ENCODE measurements at regions not wholly inside any gene's neighbourhood (a gene's known extent, or its start where the extent isn't known, plus 50 kb on each side); places are given as distances from the start of the nearest gene placed in this dataset.

DNA sequence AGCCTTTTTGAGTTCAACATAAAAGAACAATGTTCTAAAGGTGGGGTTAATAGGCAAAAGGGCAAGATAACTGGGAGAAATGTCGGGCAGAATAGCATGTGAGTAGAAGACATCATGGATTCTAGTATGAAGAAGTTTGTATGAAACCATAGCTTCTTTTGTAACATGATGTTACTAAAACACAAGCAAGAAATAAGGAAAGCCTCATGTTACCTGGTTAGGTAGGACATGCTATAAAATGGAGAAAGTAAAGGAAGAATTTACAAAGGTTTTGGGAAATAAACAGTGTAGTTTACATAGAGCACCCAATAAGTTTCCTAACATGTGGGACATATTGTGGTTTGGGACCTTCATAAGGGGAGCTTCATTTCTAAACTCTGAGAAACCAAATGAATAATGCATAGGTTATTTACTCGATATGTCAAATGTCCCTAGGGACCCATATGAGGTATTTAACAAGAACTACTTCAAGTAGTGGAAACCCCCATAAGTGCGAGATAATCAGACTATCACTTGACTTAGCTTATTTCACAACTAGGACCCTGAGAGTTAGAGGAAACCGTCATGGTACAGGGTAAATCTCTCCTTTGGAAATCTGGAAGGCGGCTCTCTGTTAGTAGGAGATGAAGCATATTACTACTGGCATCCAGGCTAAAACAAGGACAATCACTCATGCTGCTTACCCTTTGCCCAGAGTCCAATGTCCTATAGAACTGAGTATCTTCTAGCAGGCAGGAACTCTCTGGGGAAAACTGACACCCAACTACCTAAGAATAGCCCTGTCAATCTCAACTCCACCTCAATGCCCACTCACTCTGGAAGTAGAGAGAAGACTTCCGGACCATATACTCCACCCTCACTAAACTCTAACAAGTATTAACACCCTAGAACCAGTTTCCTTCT, 57.5 kb downstream of the ILRUN start:
- TF ChIP-seq, protein P1, sequence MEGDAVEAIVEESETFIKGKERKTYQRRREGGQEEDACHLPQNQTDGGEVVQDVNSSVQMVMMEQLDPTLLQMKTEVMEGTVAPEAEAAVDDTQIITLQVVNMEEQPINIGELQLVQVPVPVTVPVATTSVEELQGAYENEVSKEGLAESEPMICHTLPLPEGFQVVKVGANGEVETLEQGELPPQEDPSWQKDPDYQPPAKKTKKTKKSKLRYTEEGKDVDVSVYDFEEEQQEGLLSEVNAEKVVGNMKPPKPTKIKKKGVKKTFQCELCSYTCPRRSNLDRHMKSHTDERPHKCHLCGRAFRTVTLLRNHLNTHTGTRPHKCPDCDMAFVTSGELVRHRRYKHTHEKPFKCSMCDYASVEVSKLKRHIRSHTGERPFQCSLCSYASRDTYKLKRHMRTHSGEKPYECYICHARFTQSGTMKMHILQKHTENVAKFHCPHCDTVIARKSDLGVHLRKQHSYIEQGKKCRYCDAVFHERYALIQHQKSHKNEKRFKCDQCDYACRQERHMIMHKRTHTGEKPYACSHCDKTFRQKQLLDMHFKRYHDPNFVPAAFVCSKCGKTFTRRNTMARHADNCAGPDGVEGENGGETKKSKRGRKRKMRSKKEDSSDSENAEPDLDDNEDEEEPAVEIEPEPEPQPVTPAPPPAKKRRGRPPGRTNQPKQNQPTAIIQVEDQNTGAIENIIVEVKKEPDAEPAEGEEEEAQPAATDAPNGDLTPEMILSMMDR (IDR thresholded peaks at IDR 0.05 in 4 of 5, conservative IDR thresholded peaks at IDR 0.05 in 1 of 5): no peak
- no peak for TF ChIP-seq POLR2A (IDR thresholded peaks at IDR 0.05)
